Endothelial cell of umbilical vein (primary cell): ENCODE measurements at regions not wholly inside any gene's neighbourhood (a gene's known extent, or its start where the extent isn't known, plus 50 kb on each side); places are given as distances from the start of the nearest gene placed in this dataset.

Experiments used
- BruUV-seq: library from RNA; stranded (reverse); fragments of 400-500 nt; replicated peaks from 2 replicates; lab custom pipeline; 2021; lab: Mats Ljungman, UMichigan
- CTCF ChIA-PET: fragments of 300-600, 350-600 bp; sonication (Branson Sonifier 250); formaldehyde crosslinking; loops from one replicate; lab custom pipeline; 2021; ENCODE audit warnings: antibody characterized with exemption, inconsistent platforms; lab: Charles Lee
- POLR2A ChIA-PET: fragments of 300-600, 350-600 bp; sonication (Branson Sonifier 250); formaldehyde crosslinking; loops from one replicate; lab custom pipeline; 2021; ENCODE audit warnings: antibody characterized with exemption, inconsistent platforms; lab: Charles Lee
- DNase-seq: peaks from one replicate; pipeline ENCODE4 v3.0.0-alpha.2; 2011; ENCODE audit warnings: low read depth, low spot score
- FAIRE-seq: peaks from 2 replicates; lab custom pipeline; 2011; peaks lifted over from hg19 to GRCh38; lab: Jason Lieb, UNC
- H2AFZ ChIP-seq: 2 replicates; pipeline ENCODE4 v1.6.0; 2012; ENCODE audit warnings: low read depth, low read length, control low read depth, inconsistent platforms
- H3K27ac ChIP-seq: 2 replicates; pipeline ENCODE4 v1.5.1; 2011; ENCODE audit warnings: low read depth, mild to moderate bottlenecking, control low read depth, low read length, moderate library complexity; ENCODE audit not compliant: insufficient read depth
- H3K27me3 ChIP-seq, 2 experiments: 2 replicates each; pipeline versions ENCODE4 v1.6.0 to v1.6.1; 2011; ENCODE audit warnings: low read length in 2 of 2, mixed read lengths in 1 of 2; ENCODE audit not compliant: control insufficient read depth in 2 of 2, insufficient read depth in 2 of 2
- H3K36me3 ChIP-seq, 2 experiments: 2 replicates in 1 of 2; 3 replicates in 1 of 2; pipeline ENCODE4 v1.5.1; 2011; ENCODE audit warnings: low read length in 2 of 2, mild to moderate bottlenecking in 1 of 2, moderate library complexity in 1 of 2; ENCODE audit not compliant: control insufficient read depth in 2 of 2, insufficient read depth in 2 of 2; ENCODE audit errors: extremely low read depth in 1 of 2
- H3K4me1 ChIP-seq: 3 replicates; pipeline ENCODE4 v1.5.1; 2011; ENCODE audit warnings: mild to moderate bottlenecking, low read length; ENCODE audit not compliant: control insufficient read depth, insufficient read depth; ENCODE audit errors: extremely low read depth
- H3K4me2 ChIP-seq: 2 replicates; pipeline ENCODE4 v1.6.1; 2011; ENCODE audit warnings: low read length, control low read depth, mixed read lengths; ENCODE audit not compliant: insufficient read depth
- H3K4me3 ChIP-seq, 3 experiments: fragments of 200-600 bp in 1 of 3; sonication (generic), shearing (Covaris generic) in 1 of 3; replicated peaks in 1 of 3; 2 replicates each; pipeline ENCODE4 v1.5.1; 2011 to 2016; ENCODE audit warnings: control low read depth in 3 of 3, low read length in 3 of 3, mild to moderate bottlenecking in 2 of 3, inconsistent platforms in 1 of 3, low read depth in 1 of 3, moderate library complexity in 1 of 3; ENCODE audit not compliant: insufficient read depth in 1 of 3
- H3K79me2 ChIP-seq: 2 replicates; pipeline ENCODE4 v1.6.0; 2012; ENCODE audit warnings: low read length, inconsistent platforms; ENCODE audit not compliant: control insufficient read depth, insufficient read depth
- H3K9ac ChIP-seq: replicated peaks from 2 replicates; pipeline ENCODE3; 2011; ENCODE audit warnings: low read length, control low read depth; ENCODE audit not compliant: insufficient read depth; ENCODE audit errors: extremely low read depth
- H3K9me1 ChIP-seq: replicated peaks from 3 replicates; pipeline ENCODE4 v1.6.0; 2011; ENCODE audit warnings: mild to moderate bottlenecking, low read length; ENCODE audit not compliant: control insufficient read depth, insufficient read depth; ENCODE audit errors: extremely low read depth
- H3K9me3 ChIP-seq: replicated peaks from 2 replicates; pipeline ENCODE4 v1.5.1; 2012; ENCODE audit warnings: low read length, inconsistent platforms; ENCODE audit not compliant: control insufficient read depth, insufficient read depth
- H4K20me1 ChIP-seq: replicated peaks from 2 replicates; pipeline ENCODE3; 2011; ENCODE audit warnings: mild to moderate bottlenecking, low read length; ENCODE audit not compliant: control insufficient read depth, insufficient read depth; ENCODE audit errors: extremely low read depth
- CTCF ChIP-seq, 2 donors: IDR thresholded peaks; 1 replicate in 1 of 2; 2 replicates in 1 of 2; pipeline ENCODE4 v1.5.1; 2011; ENCODE audit warnings: low read length in 2 of 2, mild to moderate bottlenecking in 2 of 2, moderate library complexity in 2 of 2, control low read depth in 1 of 2, inconsistent platforms in 1 of 2, low read depth in 1 of 2; ENCODE audit not compliant: insufficient read depth in 1 of 2; ENCODE audit errors: extremely low read depth in 1 of 2
- EZH2 ChIP-seq: IDR thresholded peaks from 2 replicates; pipeline ENCODE4 v1.6.1; 2012; ENCODE audit warnings: borderline replicate concordance, low read depth, mild to moderate bottlenecking, moderate library complexity, low read length, inconsistent platforms; ENCODE audit not compliant: severe bottlenecking
- FOS ChIP-seq: IDR thresholded peaks from 2 replicates; pipeline ENCODE4 v1.6.1; 2011; ENCODE audit warnings: mild to moderate bottlenecking, low read length, moderate library complexity, borderline replicate concordance; ENCODE audit not compliant: insufficient read depth
- GATA2 ChIP-seq: IDR thresholded peaks from 2 replicates; pipeline ENCODE4 v1.7.0; 2011; ENCODE audit warnings: low read depth, mild to moderate bottlenecking, moderate library complexity, mixed read lengths, low read length; ENCODE audit not compliant: insufficient read length, insufficient read depth
- JUN ChIP-seq: IDR thresholded peaks from 2 replicates; pipeline ENCODE4 v1.6.1; 2011; ENCODE audit warnings: borderline replicate concordance, low read depth; ENCODE audit not compliant: insufficient read length, insufficient read depth
- MAX ChIP-seq: IDR thresholded peaks from 2 replicates; pipeline ENCODE4 v1.6.1; 2011; ENCODE audit not compliant: insufficient read depth, insufficient read length
- MYC ChIP-seq: IDR thresholded peaks from one replicate; pipeline ENCODE4 v1.6.1; 2011; ENCODE audit warnings: mild to moderate bottlenecking, low read depth, low read length
- POLR2A ChIP-seq: IDR thresholded peaks from 2 replicates; pipeline ENCODE4 v1.6.1; 2012; ENCODE audit warnings: low read depth, mild to moderate bottlenecking, control low read depth, low read length
- POLR2AphosphoS5 ChIP-seq: IDR thresholded peaks from 2 replicates; pipeline ENCODE4 v1.6.1; 2012; ENCODE audit warnings: low read depth, mild to moderate bottlenecking, control low read depth, low read length, moderate library complexity; ENCODE audit not compliant: insufficient read depth
- dilution Hi-C: fragments of 300-500 bp; cut with MboI; formaldehyde crosslinking; loops from one replicate; pipeline ENCODE4 v1.15.0; 2019; ENCODE audit warnings: low sequenced_read_pairs; ENCODE audit not compliant: extremely low pct_ligation_motif_present
- intact Hi-C: fragments of 100-400 bp; cut with micrococcal nuclease; formaldehyde crosslinking; loops from one replicate; pipeline ENCODE4 v1.10.0; 2022

DNA sequence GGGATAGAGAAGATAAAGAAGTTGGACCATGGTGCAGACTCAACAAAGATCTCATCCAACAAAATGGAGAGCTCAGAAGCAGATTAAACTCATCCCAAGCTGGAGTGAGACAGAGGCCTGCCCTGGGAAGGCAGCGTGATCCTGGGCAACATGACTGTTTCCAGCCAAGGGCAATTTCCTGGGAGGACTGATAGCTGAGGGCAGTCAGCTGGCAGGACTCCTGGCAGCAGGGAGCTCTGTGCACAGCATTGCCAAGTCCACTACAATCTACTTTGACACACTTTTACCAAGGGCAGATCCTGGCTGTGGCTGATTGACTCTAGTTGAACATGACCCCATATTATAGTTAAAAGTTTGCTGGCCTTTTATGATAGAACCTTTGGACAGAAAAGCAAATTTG lies 357.3 kb upstream of the RASGEF1B start:
- dilution Hi-C loops (no loop called here), intact Hi-C loops (no loop called here)
- BruUV-seq = no TSS peak
- TF ChIP-seq MAX (no peak), JUN (no peak), POLR2A (no peak), FOS (no peak), EZH2 (no peak), MYC (no peak), GATA2 (no peak), CTCF (IDR thresholded peaks at IDR 0.05; ENCODE audit: extremely low read depth in 1 of 2, insufficient read depth in 1 of 2, low read depth in 1 of 2, low read length in 2 of 2) (no peak), POLR2AphosphoS5 (no peak)
- Histone ChIP-seq H3K9me1 (no peaks in the 10 kb centered on the region), H3K36me3 (no peaks in the 10 kb centered on the region), H4K20me1 (no peaks in the 10 kb centered on the region), H3K79me2 (no peaks in the 10 kb centered on the region), H3K9ac (no peak overlapping the region), H3K27ac (no peak overlapping the region), H2AFZ (no peak overlapping the region), H3K4me2 (no peak overlapping the region), H3K9me3 (no peaks in the 10 kb centered on the region), H3K4me1 (no peaks in the 10 kb centered on the region), H3K4me3 (no peak overlapping the region), H3K27me3 (no peaks in the 10 kb centered on the region)
- DNase-seq = no peak
- ChIA-PET CTCF (no interaction called here), POLR2A (no interaction called here)
- no peak for FAIRE-seq
